Neural progenitor cell (in vitro differentiated cells): ENCODE measurements at regions not wholly inside any gene's neighbourhood (a gene's known extent, or its start where the extent isn't known, plus 50 kb on each side); places are given as distances from the start of the nearest gene placed in this dataset.

Experiments used
- DNase-seq: peaks from one replicate; pipeline ENCODE4 v3.0.0-alpha.2; 2016; ENCODE audit warnings: low spot score
- H2AFZ ChIP-seq: fragments of 200-600 bp; sonication (generic); replicated peaks from 2 replicates; pipeline ENCODE4 v1.6.1; 2016; ENCODE audit warnings: antibody characterized with exemption
- H3F3A ChIP-seq: fragments of 200-600 bp; sonication (generic); 2 replicates; pipeline ENCODE4 v1.6.1; 2016; ENCODE audit warnings: antibody characterized with exemption, low read depth
- H3K27ac ChIP-seq: fragments of 200-600 bp; sonication (generic); 2 replicates; pipeline ENCODE4 v1.5.1; 2016; ENCODE audit warnings: mild to moderate bottlenecking
- H3K27me3 ChIP-seq: fragments of 200-600 bp; sonication (generic); 2 replicates; pipeline ENCODE4 v1.6.1; 2016; ENCODE audit warnings: mild to moderate bottlenecking, moderate library complexity
- H3K36me3 ChIP-seq: fragments of 200-600 bp; sonication (generic); 2 replicates; pipeline ENCODE4 v1.5.1; 2016
- H3K4me1 ChIP-seq: fragments of 200-600 bp; sonication (generic); 2 replicates; pipeline ENCODE4 v1.6.1; 2016; ENCODE audit warnings: mixed run types
- H3K4me2 ChIP-seq: fragments of 200-600 bp; sonication (generic); 2 replicates; pipeline ENCODE4 v1.6.1; 2016
- H3K4me3 ChIP-seq: fragments of 200-600 bp; sonication (generic); 2 replicates; pipeline ENCODE4 v1.5.1; 2016
- H3K79me2 ChIP-seq: fragments of 200-600 bp; sonication (generic); 2 replicates; pipeline ENCODE4 v1.6.1; 2016; ENCODE audit warnings: low read depth
- H3K9ac ChIP-seq: fragments of 200-600 bp; sonication (generic); 2 replicates; pipeline ENCODE4 v1.6.1; 2016
- H3K9me3 ChIP-seq: fragments of 200-600 bp; sonication (generic); 2 replicates; pipeline ENCODE4 v1.5.1; 2016; ENCODE audit warnings: low read depth
- H4K20me1 ChIP-seq: fragments of 200-600 bp; sonication (generic); 2 replicates; pipeline ENCODE4 v1.6.1; 2016; ENCODE audit warnings: low read depth
- H3K27ac Mint-ChIP-seq: 3 replicates; pipeline ENCODE4 v1.8.0; 2021; ENCODE audit warnings: mixed read lengths
- H3K27me3 Mint-ChIP-seq: 2 replicates; pipeline ENCODE4 v1.8.0; 2022; ENCODE audit warnings: low read depth, mild to moderate bottlenecking, inconsistent platforms, moderate library complexity, mixed read lengths; ENCODE audit not compliant: insufficient read depth
- H3K36me3 Mint-ChIP-seq: 3 replicates; pipeline ENCODE4 v1.8.0; 2021; ENCODE audit warnings: mixed read lengths
- H3K4me1 Mint-ChIP-seq: 3 replicates; pipeline ENCODE4 v1.8.0; 2021; ENCODE audit warnings: mixed read lengths
- H3K4me3 Mint-ChIP-seq: 3 replicates; pipeline ENCODE4 v1.8.0; 2021; ENCODE audit warnings: mild to moderate bottlenecking, moderate library complexity, mixed read lengths
- H3K9me3 Mint-ChIP-seq: 3 replicates; pipeline ENCODE4 v1.8.0; 2020; ENCODE audit warnings: mixed read lengths
- EZH2 ChIP-seq: fragments of 200-600 bp; sonication (generic); IDR thresholded peaks from 2 replicates; pipeline ENCODE4 v1.6.1; 2017; ENCODE audit warnings: antibody characterized with exemption, mild to moderate bottlenecking, moderate library complexity
- EZH2phosphoT487 ChIP-seq: fragments of 200-600 bp; sonication (generic); IDR thresholded peaks from 2 replicates; pipeline ENCODE4 v1.6.1; 2017; ENCODE audit warnings: antibody characterized with exemption
- TF ChIP-seq, protein P1 (sequence below): fragments of 200-600 bp; sonication (generic); IDR thresholded peaks from 2 replicates; pipeline ENCODE4 v1.5.1; 2017; ENCODE audit warnings: antibody characterized with exemption, mild to moderate bottlenecking

DNA sequence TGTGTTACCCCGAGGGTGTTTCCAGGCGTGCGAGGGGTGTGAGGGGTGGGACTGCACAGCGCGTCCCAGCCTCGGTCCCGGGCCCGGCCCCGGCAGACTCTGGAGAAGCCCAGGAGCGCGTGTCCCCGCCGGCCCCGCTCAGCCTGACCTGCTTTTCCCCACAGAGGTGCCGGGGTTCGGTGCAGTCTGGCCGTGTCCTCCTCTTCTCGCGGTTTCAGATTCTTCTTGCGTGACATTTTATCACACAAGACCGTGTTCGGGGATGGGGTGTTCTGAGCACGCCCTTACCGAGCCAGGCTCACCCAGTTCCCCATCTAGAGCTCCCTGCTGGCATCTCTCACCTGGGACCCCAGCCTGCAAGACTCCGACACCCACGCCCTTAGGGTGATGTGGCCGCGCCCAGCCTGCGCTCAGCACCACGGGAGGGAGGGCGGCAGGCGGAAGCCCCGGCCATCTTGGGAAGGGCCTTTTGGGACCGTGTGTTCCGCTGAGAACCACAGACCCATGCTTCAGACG, 775.6 kb downstream of the BRD1 start:
- no peak overlapping the region for H2AFZ ChIP-seq
- no peak for DNase-seq
- Mint-ChIP-seq H3K36me3 (no peaks in the 10 kb centered on the region), H3K4me1 (peaks cover 4% of the 10 kb centered on the region), H3K4me3 (no peak overlapping the region), H3K27ac (no peak overlapping the region), H3K9me3 (no peaks in the 10 kb centered on the region), H3K27me3 (peaks cover 2% of the 10 kb centered on the region)
- no peaks in the 10 kb centered on the region for H3K36me3 ChIP-seq
- no peaks in the 10 kb centered on the region for H3K9me3 ChIP-seq
- no peaks in the 10 kb centered on the region for H4K20me1 ChIP-seq
- TF ChIP-seq, protein P1, sequence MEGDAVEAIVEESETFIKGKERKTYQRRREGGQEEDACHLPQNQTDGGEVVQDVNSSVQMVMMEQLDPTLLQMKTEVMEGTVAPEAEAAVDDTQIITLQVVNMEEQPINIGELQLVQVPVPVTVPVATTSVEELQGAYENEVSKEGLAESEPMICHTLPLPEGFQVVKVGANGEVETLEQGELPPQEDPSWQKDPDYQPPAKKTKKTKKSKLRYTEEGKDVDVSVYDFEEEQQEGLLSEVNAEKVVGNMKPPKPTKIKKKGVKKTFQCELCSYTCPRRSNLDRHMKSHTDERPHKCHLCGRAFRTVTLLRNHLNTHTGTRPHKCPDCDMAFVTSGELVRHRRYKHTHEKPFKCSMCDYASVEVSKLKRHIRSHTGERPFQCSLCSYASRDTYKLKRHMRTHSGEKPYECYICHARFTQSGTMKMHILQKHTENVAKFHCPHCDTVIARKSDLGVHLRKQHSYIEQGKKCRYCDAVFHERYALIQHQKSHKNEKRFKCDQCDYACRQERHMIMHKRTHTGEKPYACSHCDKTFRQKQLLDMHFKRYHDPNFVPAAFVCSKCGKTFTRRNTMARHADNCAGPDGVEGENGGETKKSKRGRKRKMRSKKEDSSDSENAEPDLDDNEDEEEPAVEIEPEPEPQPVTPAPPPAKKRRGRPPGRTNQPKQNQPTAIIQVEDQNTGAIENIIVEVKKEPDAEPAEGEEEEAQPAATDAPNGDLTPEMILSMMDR = no peak
- TF ChIP-seq EZH2 = no peak
- TF ChIP-seq EZH2phosphoT487 = no peak
- no peaks in the 10 kb centered on the region for H3K79me2 ChIP-seq
- no peaks in the 10 kb centered on the region for H3F3A ChIP-seq
- H3K27ac ChIP-seq = no peak overlapping the region
- H3K4me2 ChIP-seq = no peak overlapping the region
- no peaks in the 10 kb centered on the region for H3K4me1 ChIP-seq
- H3K27me3 ChIP-seq = no peaks in the 10 kb centered on the region
- H3K9ac ChIP-seq = no peak overlapping the region
- no peak overlapping the region for H3K4me3 ChIP-seq

DNA sequence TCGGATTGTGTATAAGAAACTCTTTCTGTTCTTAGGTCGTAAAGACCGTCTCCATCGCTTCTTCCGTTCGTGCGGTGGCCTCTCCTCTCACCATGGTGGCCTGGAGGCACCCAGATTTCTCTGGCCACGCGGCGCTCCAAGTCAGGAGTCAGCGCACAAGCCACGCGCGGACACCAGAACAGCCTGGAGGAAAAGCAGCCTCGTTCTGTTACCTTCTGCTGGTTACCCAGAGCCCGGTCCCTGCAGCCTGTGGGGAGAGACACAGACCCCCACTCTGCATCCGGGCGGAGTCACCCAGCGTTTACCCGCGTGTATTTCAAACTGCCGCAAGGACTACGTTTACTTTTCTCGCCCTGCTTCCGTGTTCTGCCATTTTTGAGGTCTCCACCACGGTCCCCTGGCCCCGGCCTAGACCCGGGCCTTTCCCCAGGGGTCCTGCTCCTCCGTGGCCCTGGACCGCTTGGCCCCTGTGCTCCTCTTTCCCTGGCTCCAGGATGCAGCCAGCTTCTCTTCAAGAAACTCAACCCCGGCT, 776.1 kb downstream of the BRD1 start:
- Histone ChIP-seq H3K4me1 (no peaks in the 10 kb centered on the region), H3F3A (no peaks in the 10 kb centered on the region), H3K4me3 (no peak overlapping the region), H3K27ac (no peak overlapping the region), H3K9ac (no peak overlapping the region), H3K36me3 (no peaks in the 10 kb centered on the region), H3K4me2 (no peak overlapping the region), H3K27me3 (no peaks in the 10 kb centered on the region), H4K20me1 (no peaks in the 10 kb centered on the region), H2AFZ (no peak overlapping the region), H3K79me2 (no peaks in the 10 kb centered on the region), H3K9me3 (no peaks in the 10 kb centered on the region)
- H3K4me3 Mint-ChIP-seq = no peak overlapping the region
- H3K9me3 Mint-ChIP-seq = no peaks in the 10 kb centered on the region
- no peak for DNase-seq
- no peaks in the 10 kb centered on the region for H3K36me3 Mint-ChIP-seq
- peaks cover 4% of the 10 kb centered on the region for H3K4me1 Mint-ChIP-seq
- H3K27me3 Mint-ChIP-seq = peaks cover 2% of the 10 kb centered on the region
- no peak overlapping the region for H3K27ac Mint-ChIP-seq
- TF ChIP-seq EZH2phosphoT487 = no peak
- TF ChIP-seq EZH2 = no peak
- TF ChIP-seq, protein P1 = no peak

DNA sequence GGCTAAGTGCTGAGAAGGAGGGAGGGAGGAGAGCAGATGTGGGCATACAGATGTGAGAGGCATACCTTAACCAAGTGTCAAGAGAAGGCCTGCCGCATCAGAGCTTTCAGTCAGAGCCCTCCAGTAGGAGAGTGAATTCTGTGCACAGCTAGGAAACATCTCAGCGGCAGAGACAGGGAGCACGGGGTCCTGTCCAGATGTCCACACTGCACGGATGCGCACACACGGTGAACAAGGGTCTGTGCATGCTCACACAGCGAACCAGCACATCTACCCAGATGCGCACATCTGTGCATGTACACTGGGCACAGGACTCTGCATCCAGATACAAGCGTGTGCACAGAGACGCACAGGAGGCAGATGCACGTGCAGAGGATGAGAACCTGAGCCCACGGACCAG, 778.0 kb downstream of the BRD1 start:
- no peak overlapping the region for H3K4me3 ChIP-seq
- H3F3A ChIP-seq = no peaks in the 10 kb centered on the region
- no peak overlapping the region for H3K4me3 Mint-ChIP-seq
- H4K20me1 ChIP-seq = no peaks in the 10 kb centered on the region
- no peaks in the 10 kb centered on the region for H3K9me3 ChIP-seq
- H3K27ac Mint-ChIP-seq = no peak overlapping the region
- H3K36me3 ChIP-seq = no peaks in the 10 kb centered on the region
- peaks cover 7% of the 10 kb centered on the region for H3K27me3 Mint-ChIP-seq
- H3K9me3 Mint-ChIP-seq = no peaks in the 10 kb centered on the region
- no peaks in the 10 kb centered on the region for H3K79me2 ChIP-seq
- no peak overlapping the region for H2AFZ ChIP-seq
- H3K4me1 Mint-ChIP-seq = peaks cover 7% of the 10 kb centered on the region
- no peak for DNase-seq
- TF ChIP-seq EZH2phosphoT487 (no peak), EZH2 (no peak)
- TF ChIP-seq, protein P1 = no peak
- H3K27ac ChIP-seq = no peak overlapping the region
- H3K4me1 ChIP-seq = no peaks in the 10 kb centered on the region
- H3K9ac ChIP-seq = no peak overlapping the region
- no peaks in the 10 kb centered on the region for H3K27me3 ChIP-seq
- H3K36me3 Mint-ChIP-seq = no peaks in the 10 kb centered on the region
- no peak overlapping the region for H3K4me2 ChIP-seq
